Neutrophil (primary cell): ENCODE measurements at regions not wholly inside any gene's neighbourhood (a gene's known extent, or its start where the extent isn't known, plus 50 kb on each side); places are given as distances from the start of the nearest gene placed in this dataset.

Experiments used
- H3K27ac ChIP-seq: fragments of 200-600 bp; sonication (generic); 2 replicates; pipeline ENCODE4 v1.5.1; 2016; ENCODE audit warnings: mild to moderate bottlenecking, moderate library complexity
- H3K27me3 ChIP-seq: fragments of 200-600 bp; sonication (generic); 2 replicates; pipeline ENCODE4 v1.6.0; 2016; ENCODE audit warnings: mild to moderate bottlenecking
- H3K36me3 ChIP-seq: fragments of 200-600 bp; sonication (generic); 2 replicates; pipeline ENCODE4 v1.5.1; 2017
- H3K4me1 ChIP-seq, 2 experiments: fragments of 200-600 bp in 1 of 2; sonication (generic) in 1 of 2; 1 replicate in 1 of 2; 2 replicates in 1 of 2; pipeline versions ENCODE4 v1.5.1 to v1.6.1; 2013 to 2016; ENCODE audit warnings: low read depth in 1 of 2, low read length in 1 of 2, mild to moderate bottlenecking in 1 of 2, moderate library complexity in 1 of 2; ENCODE audit not compliant: control insufficient read depth in 1 of 2, insufficient read depth in 1 of 2
- H3K4me3 ChIP-seq, 2 experiments: fragments of 200-600 bp in 1 of 2; sonication (generic) in 1 of 2; 1 replicate in 1 of 2; 2 replicates in 1 of 2; pipeline ENCODE4 v1.5.1; 2013 to 2016; ENCODE audit warnings: low read depth in 1 of 2, low read length in 1 of 2, mild to moderate bottlenecking in 1 of 2, moderate library complexity in 1 of 2
- H3K9me3 ChIP-seq: fragments of 200-600 bp; sonication (generic); 2 replicates; pipeline ENCODE4 v1.5.1; 2016
- CTCF ChIP-seq: fragments of 200-600 bp; sonication (generic); IDR thresholded peaks from 2 replicates; pipeline ENCODE4 v1.5.1; 2016; ENCODE audit warnings: antibody characterized with exemption

- H3K27me3 ChIP-seq: no peaks in the 10 kb centered on the region
- no peaks in the 10 kb centered on the region for H3K9me3 ChIP-seq
- H3K4me1 ChIP-seq: no peaks in the 10 kb centered on the region
- no peak overlapping the region for H3K27ac ChIP-seq
- no peak for TF ChIP-seq CTCF
- H3K4me3 ChIP-seq: no peak overlapping the region
- H3K36me3 ChIP-seq: no peaks in the 10 kb centered on the region
Measured at GRCh38 chr3:26343647-26344046, 278.9 kb upstream of the LRRC3B start.

GRCh38 chr3:26345613-26346012 is 277.0 kb upstream of the LRRC3B start:
- no peak overlapping the region for H3K4me3 ChIP-seq
- no peak overlapping the region for H3K27ac ChIP-seq
- H3K27me3 ChIP-seq: no peaks in the 10 kb centered on the region
- no peaks in the 10 kb centered on the region for H3K36me3 ChIP-seq
- no peaks in the 10 kb centered on the region for H3K4me1 ChIP-seq
- no peaks in the 10 kb centered on the region for H3K9me3 ChIP-seq
- no peak for TF ChIP-seq CTCF

- H3K9me3 ChIP-seq: no peaks in the 10 kb centered on the region
- TF ChIP-seq CTCF: no peak
- no peak overlapping the region for H3K4me3 ChIP-seq
- no peak overlapping the region for H3K27ac ChIP-seq
- no peaks in the 10 kb centered on the region for H3K4me1 ChIP-seq
- no peaks in the 10 kb centered on the region for H3K36me3 ChIP-seq
- H3K27me3 ChIP-seq: no peaks in the 10 kb centered on the region
Measured at GRCh38 chr3:26346497-26346896, 276.1 kb upstream of the LRRC3B start.

GRCh38 chr3:26347150-26347549 is 275.4 kb upstream of the LRRC3B start:
- H3K9me3 ChIP-seq: no peaks in the 10 kb centered on the region
- no peaks in the 10 kb centered on the region for H3K4me1 ChIP-seq
- no peaks in the 10 kb centered on the region for H3K36me3 ChIP-seq
- no peak overlapping the region for H3K27ac ChIP-seq
- no peaks in the 10 kb centered on the region for H3K27me3 ChIP-seq
- TF ChIP-seq CTCF: no peak
- no peak overlapping the region for H3K4me3 ChIP-seq

- no peaks in the 10 kb centered on the region for H3K36me3 ChIP-seq
- H3K9me3 ChIP-seq: no peaks in the 10 kb centered on the region
- no peak for TF ChIP-seq CTCF
- no peaks in the 10 kb centered on the region for H3K27me3 ChIP-seq
- no peak overlapping the region for H3K27ac ChIP-seq
- no peak overlapping the region for H3K4me3 ChIP-seq
- no peaks in the 10 kb centered on the region for H3K4me1 ChIP-seq
Measured at GRCh38 chr3:26350853-26351252, 271.7 kb upstream of the LRRC3B start.

GRCh38 chr3:26353097-26353496 is 269.5 kb upstream of the LRRC3B start:
- no peaks in the 10 kb centered on the region for H3K27me3 ChIP-seq
- H3K9me3 ChIP-seq: no peaks in the 10 kb centered on the region
- no peak for TF ChIP-seq CTCF
- no peak overlapping the region for H3K4me3 ChIP-seq
- H3K4me1 ChIP-seq: no peaks in the 10 kb centered on the region
- H3K36me3 ChIP-seq: no peaks in the 10 kb centered on the region
- H3K27ac ChIP-seq: no peak overlapping the region
